Renal pelvis (tissue), 1 donor: ENCODE measurements at regions not wholly inside any gene's neighbourhood (a gene's known extent, or its start where the extent isn't known, plus 50 kb on each side); places are given as distances from the start of the nearest gene placed in this dataset.
"Not testable (repeated sequence)": the region's sequence is repeated elsewhere in the genome, so short reads cannot be mapped to it uniquely, and the experiment has no call there.

Experiments used
- DNase-seq: peaks from one replicate; pipeline ENCODE4 v3.0.0-alpha.2; 2013

DNA sequence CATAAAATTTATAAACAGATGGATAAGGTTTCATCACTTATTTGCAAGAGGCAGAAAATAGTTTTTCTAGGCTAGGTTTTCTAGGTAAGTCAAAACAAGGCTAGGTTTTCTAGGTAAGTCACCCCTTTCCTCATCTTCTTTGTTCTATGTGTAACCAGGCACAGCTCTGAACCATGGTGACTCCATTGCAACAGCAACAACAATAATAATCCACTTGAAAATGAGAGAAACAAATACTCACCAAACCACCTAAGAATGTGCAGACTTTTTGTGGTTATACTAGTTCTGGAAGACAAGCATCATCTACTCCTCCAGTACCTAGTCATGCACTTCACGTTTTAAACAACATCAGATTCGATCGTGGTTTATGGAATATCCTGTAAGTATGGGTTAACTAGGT is 237.4 kb upstream of the ACVR2A start:
- no peak for DNase-seq

DNA sequence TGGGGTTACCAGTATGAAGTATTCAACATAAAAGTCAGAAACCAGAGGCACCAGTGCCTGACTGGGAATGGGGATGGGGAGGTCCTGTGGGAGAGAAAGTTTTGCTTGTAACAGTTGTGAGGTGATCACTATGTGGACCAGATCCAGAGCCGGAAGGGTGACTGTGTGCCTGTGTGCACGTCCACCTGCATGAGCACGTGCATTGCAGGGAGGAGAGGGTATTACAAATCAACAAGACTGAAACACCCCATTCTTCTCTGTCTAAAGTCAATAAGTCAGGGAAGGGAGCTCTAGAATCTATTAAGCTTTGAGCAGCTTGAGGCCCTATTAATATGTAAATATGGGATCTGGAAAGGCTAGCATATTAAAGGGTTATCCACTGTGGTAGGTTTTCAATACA is 241.0 kb upstream of the ACVR2A start:
- no peak for DNase-seq

DNA sequence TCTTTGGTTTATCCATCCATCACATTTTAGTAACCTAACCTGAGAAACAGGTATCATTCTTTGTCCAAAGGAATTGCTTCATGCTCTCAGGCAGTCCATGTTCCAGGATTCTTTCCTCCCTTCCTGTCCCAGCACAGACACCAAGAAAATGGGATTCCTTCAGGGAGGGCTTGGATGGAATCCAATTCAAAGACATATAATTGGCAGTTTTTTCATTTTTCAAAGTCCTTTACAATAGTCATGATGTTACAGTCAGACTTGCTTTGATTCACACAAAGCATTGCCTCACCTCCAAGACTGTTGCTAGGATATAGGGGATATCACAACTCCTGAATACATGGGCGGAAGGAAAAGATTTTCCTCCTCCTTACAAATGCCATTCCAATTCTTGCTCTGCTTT is 241.4 kb upstream of the ACVR2A start:
- DNase-seq = no peak

DNA sequence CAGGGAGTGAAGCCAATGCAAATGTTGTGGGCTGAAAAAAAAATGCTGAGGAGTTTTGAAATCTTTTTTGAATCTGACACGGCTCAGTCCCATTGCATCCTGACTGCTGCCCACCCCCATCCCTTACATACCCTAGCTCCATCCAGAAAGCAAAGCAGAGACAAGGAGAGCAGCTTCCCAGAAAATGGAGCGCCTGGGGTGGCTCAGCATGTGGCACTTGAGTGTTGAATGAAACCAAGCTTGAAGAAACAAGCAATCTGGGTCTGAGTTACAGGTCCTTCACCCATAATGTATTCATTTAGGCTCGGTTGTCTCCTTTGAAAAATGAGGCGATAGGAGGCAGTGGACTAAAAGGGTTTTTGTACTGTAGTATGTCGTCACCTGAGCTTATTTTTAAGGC is 244.2 kb upstream of the ACVR2A start:
- no peak for DNase-seq

DNA sequence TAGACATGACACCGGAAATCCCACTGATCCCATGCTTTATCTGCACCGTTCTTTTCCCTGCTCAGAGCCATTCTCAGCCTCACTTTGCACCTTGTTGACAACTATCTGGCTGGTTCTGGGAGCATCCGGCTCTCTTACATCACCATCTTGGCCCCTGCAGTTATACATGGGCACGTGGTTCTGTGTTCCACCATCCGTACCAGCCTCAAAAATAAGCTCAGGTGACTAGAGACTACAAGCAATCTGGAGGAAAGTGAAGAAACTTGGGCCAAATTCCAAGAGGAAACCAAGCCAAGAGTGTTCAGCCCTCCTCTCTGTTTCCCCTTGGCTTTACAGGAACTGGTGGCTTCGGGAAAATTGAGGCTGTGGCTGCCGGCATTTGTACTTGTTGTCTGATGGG is 244.6 kb upstream of the ACVR2A start:
- DNase-seq = no peak

DNA sequence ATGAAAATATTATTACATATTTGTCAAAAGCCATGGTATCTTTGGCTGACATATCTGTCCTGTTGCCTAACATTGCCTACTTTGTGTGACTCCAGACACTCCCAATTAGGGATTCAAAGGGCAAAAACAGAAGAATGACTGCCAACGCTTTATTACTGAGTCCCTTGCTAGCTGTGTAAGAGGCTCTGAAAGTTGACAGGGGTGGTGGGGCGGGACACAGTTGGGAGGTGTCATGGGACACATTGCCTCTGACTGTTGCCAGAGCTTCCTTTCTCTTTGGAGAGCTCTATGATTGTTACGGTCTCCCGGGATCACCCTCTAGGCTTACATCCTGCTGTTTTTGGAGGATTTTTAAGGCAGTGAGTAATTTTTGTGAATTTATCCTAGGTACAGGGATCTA is 249.6 kb upstream of the ACVR2A start:
- no peak for DNase-seq

DNA sequence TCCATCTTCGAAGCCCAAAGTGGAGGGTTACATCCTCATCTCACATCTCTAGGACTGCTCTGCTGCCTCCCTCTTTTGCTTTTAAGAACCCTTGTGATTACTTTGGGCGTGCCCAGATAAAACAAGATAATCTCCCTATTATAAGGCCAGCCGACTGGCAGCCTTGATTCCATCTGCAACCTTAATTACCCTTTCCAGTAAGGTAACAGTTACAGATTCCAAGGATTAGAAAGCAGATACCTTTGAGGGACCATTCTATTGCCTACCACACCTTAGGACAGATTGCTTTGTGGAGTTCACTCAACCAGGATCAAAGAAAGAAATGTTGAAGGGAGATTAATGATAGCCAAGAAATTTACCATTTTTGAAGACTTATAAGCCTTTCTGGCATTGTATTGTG is 250.8 kb upstream of the ACVR2A start:
- no peak for DNase-seq

DNA sequence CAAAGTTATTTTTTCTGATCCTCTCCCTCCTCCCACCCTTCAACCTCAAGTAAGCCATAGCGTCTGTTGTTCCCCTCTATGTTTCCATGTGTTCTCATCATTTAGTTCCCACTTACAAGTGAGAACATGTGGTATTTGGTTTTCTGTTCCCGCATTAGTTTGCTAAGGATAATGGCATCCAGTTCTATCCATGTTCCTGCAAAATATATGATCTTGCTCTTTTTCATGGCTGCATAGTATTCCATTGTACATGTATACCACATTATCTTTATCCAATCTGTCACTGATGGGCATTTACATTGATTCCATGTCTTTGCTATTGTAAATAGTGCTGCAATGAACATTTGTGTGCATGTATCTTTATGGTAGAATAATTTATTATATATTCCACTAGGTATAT is 252.0 kb upstream of the ACVR2A start:
- DNase-seq = not testable (repeated sequence)

DNA sequence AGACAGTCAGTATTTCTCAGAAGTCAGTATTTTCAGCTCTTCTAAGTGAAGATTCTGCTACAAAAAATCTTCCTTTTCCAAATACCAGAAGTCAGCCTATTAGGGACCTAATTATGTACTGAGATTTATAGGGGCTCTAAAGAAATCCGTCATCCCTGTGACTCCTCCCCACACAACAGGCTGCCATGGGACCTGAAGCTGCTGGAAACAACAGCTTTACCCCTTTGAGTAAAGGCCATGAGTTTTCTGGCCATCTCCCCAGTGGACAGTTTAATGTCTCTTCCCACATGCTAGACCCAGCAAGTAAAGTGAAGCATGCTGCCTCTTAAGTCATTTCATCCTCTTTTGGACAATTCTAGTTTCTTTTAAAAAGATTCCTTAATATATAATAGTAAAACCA is 255.7 kb upstream of the ACVR2A start:
- DNase-seq = peak; percentile 52

DNA sequence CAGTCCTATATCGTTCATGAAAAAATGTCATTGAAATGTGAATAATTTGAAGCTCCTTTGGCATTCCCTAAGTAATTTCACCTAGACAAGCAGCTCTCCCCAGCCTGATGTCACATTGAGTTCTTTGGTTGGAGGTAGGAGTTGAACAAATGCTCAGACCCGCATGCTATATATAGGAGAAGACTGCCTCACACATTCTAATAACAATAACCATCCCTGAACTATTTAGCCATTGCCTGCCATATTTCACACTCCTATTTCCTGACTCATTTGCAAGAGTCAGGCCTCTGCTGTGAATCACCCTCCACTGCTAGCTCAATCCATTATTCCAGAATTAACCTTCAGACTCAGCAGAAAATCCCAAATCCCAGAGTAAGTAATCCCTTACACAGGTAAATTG is 256.6 kb upstream of the ACVR2A start:
- DNase-seq = no peak

DNA sequence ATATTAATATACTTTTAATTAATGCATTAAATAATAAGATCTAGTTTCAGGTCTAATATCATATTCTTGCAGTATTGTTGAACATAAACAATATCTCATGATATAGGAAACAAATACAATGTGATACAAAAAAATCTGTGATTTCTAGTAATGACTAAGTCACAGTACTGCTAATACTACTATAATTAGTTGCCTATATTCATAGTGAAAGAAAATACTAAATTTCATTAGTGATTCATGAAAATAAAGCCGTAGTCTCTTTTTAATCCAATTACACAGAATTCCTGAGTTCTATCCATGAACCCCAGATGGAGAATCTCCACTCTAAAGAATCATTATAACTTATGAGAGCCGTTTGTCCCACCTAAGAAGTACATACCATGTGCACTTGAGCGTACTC is 266.3 kb upstream of the ACVR2A start:
- DNase-seq = no peak

DNA sequence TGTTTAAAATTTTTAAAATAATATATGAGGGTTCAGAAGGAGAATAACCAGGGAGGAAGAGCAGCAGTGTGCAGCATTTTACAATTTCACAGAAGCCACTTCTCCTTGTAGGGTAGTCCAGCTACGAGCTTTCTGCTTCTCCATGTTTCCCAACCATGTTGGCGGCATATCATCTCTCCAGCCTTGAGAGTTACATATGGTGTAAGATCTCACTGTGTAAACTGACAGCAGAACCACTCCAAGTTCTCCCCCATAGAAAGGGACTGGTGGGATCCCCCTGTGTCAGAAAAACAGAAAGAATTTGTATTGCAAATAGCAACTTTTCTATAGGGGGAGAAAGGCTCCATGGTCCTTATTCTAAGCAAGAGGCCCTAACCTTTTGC is 266.8 kb upstream of the ACVR2A start:
- DNase-seq = no peak

DNA sequence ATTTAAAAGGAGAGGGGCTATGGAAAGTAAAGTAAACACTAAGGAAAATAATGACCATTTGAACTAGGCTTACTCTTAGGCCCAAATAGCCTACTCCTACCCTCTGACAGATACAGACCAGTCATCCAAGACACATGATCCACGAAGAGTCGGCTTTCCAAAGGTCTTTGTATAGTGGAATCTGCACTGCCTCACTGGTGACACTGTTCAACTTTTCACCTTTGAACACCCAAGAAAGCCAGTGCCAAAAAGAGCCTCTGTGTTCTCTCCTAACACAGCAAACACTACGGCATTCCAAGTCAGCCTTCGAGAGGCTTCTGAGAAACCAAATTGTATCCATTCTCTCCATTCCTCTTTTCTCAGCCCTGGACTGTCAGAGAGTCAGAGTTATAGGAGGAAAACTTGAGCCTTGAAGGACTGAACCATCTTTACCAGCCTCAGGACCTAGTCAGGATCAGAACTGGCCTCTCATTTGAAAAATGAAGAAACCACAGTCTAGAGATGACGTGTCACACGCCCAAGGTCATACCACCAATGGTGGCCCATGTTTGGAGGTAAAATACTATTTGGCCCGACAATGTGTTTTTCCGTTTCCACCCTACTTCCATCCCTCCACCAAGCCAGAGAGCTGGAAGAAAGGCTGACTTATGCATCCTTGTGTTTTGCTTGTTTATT is 267.4 kb upstream of the ACVR2A start:
- DNase-seq = no peak

DNA sequence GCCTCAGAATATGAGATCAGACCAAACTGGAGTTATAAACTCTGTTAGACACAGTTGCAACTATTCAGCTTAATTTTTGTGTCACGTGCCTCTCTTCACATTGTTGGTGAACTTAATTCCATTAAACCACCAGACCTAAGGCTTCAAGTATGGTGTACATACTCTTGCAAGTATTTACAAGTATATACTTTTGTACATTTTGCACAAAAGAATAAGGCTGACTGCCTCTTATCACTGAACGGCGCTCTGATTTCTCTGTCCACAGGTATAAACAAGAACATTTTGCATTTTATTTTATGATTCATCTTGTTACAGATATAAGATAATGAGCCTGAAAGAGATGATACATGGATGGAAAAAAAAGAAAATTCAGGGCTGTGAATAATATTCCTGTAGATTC is 269.7 kb upstream of the ACVR2A start:
- no peak for DNase-seq

DNA sequence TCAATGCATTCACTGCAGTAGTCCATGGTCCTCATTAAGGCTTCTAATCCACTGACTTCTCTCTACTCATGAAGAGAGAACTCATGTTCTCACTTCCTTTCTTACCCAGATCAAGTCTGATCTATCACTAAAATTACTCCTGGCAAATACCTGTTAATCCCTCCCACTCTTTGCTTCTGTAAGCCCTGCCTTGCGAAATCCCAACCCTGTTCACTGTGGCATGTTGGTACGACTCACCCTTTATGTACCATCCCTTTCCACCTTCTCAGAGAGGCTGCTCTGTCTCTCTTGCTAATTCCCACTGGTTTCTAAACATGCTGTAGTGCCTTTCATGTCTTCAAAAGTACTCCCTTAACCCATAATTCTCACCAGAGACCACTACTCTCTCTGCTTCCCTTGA is 272.2 kb upstream of the ACVR2A start:
- no peak for DNase-seq

DNA sequence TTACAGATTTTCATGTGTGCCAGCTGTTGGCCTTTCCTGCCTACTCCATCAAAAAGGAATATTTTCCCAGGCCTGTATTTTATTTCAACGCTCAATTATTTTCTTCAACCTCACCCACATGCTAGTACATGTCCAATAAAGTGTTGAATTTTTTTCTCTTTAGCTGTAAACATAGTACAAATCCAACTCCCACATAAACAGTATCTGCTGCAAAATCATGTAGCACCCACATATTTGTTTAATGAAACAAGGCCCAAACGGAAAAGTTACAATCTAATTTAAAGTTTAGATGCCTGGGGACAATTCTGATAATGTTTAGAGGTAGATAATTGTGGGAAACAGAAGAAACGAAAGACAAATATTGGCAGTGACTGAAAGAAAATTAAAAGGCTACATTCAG is 275.4 kb upstream of the ACVR2A start:
- DNase-seq = no peak

DNA sequence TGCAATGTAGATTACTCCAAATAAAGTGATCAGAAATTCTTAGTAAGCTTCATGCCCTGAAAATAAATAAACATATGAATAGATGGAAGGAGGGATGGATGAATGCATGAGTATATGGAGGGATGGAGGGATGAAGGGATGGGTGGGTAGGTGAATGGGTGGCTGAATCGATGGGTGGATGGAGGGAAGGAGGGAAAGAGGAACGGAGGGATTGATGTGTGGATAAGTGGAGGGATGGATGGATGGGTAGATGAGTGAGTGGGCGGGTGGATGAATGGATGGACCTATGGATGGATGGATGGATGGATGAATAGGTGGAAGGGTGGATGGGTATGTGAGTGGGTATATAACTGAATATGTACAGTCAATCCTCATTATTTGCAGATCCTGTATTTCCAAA is 276.7 kb upstream of the ACVR2A start:
- no peak for DNase-seq

DNA sequence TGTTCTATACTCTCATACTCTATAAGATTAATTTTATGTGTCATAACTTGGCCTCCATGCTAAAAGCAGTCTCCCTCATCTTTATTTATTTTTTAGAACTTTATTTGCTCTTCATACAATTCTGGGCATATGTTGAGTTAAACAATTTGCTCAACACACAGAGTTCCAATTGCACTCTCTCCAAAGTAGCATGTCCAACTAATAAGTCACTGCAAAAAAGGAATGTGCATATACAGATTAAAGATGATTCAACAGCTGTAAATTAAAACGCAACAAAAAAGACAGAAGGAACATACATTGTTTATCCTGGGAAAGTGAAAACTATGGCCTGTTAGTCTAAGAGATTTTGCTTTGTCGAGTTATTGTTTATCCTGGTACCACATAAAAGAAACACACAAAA is 277.7 kb upstream of the ACVR2A start:
- DNase-seq = peak; percentile 35

DNA sequence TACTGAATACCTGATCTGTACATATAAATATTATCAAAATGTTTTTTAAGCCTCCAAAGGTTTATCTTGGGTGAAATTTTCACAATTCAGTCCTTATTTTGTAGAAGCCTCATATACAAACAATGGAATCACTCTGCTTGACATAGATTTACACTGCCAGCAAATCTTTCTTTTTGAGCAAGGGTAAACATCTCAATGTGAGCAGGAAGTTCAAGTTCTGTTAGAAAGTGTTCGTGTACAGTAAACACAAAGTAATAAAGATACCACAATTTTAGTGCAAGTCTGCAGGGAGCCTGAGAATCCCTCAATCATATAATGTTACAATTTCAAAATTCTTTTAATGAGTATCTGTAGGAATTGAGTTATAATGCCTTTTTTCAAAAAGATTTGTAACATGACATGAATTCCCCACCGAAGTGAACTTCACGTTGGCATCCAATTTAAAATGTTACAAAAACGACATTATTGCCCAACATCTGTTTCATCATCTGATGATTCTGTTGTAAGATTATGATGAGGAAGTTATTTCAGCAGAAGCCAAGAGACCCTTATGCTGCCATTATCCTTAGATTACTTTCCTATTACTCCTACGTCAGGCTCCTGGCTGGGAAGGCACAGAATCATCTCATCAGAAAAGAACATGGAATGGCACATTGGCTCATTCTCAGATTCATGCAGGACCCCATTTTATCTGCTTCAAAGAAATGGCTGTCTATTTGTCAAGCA is 283.9 kb upstream of the ACVR2A start:
- no peak for DNase-seq

DNA sequence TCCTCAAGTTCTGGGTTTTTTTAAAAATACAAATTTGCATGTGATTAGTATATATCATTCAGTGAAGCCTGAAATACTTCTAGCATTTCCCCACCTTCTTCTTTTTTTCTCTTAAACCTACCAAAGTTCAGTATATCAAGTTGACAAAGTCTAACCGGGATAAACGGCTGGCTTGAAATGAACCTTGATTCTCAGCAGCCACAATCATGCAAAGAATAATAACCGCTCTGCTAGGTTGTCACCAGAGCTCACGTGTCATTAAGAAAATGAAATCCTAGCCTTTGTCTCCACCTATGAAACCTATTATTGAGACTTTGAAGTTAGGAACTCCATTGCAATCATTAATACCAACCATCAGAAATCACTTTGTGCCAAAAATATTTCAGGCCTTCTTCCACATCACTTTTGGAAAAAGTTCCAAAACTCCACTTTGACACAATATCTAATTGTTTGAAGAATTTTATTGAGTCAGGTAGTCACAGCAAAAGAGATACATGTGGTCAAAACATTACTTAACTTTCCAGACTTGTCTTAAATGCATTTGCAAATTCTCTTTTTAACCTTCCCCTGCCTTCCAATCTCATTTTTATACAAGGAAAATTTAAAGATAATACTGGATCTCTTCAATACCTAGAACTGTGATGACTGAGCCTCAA is 285.6 kb upstream of the ACVR2A start:
- no peak for DNase-seq

DNA sequence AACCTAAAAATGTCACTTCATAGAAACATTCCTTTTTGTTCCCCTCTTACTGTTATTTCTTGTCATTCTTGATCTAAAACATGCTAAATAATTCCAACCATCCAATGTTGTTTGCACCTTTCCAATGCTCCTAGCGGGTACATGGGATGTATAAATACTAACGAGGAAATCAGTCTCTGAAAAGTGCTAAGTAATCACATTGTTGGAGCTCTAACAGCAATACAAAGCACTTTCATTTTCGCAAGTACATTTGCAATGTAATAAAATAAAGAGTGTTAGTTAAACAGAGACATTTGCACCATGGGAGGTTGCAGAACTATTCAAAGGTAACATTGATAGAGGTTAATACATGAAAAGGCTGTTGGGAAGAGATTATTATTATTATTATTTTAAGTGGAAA is 286.2 kb upstream of the ACVR2A start:
- no peak for DNase-seq

DNA sequence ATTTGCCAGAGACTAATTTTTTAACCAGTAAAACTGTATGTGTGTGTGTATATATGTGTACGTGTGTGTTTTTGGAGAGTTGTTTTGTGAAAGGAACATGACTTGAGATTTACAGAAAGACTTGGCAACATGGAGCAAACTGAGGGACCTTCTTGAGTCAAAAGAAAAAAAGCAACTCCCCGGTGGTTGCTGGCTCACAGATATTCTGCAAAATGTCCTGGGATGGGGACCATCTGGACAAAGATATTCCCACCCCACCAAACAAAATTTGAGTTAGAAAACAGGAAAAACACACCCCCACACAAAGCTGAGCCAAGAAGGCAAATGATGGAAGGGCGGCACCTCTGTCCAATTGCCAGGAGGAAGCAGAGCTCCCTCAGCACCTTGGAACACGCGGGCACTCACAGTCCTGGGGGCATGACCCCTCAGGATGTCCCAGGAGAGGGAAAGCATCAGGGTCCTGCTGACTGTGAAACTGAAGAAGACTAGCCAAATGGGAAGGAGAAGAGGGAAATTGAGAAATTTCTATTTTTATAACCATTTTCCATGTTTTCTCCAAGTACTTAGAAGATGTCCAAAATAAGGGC is 290.2 kb upstream of the ACVR2A start:
- no peak for DNase-seq

DNA sequence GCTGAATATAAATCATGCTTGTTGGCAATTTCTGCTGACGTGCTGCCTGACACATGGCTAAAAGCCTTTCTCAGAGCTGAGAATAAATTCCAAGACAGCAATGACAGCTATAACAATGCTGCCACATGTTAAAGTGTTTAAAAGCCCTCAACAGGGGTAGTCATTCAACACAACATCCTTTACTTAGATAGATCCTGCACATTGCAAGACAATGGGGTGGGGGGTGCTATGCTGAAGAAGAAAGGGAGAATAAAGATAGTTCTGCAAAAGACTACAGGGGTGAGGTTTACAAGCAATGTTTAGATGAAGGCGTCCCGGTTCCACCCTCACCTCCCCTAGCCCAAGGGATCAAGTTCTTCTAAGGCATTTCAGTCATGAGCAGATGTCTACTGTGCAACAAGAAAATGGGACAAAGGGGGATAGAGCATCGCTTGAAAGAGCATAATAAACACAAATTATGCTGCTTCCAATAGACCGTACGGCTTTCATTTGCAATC is 291.0 kb upstream of the ACVR2A start:
- DNase-seq = no peak
